Adrenal gland (tissue), 9 donors: ENCODE measurements at regions not wholly inside any gene's neighbourhood (a gene's known extent, or its start where the extent isn't known, plus 50 kb on each side); places are given as distances from the start of the nearest gene placed in this dataset.

Experiments
- DNase-seq, 7 donors: peaks; one replicate each; pipeline ENCODE4 v3.0.0-alpha.2; 2019 to 2020
- H3K27ac ChIP-seq, 5 donors: fragments of 200-600 bp; sonication (generic) in 4 of 5; 1 replicate in 3 of 5; 2 replicates in 2 of 5; pipeline versions ENCODE4 v1.5.1 to v1.8.0; 2016 to 2020; ENCODE audit warnings: mild to moderate bottlenecking in 1 of 5
- H3K27me3 ChIP-seq: fragments of 200-600 bp; 2 replicates; pipeline ENCODE4 v1.8.0; 2021
- H3K36me3 ChIP-seq, 2 donors: fragments of 200-600 bp; replicated peaks in 1 of 2; 1 replicate in 1 of 2; 2 replicates in 1 of 2; pipeline versions ENCODE4 v1.5.1 to v1.8.0; 2018 to 2022
- H3K4me1 ChIP-seq, 2 donors: fragments of 200-600 bp; replicated peaks in 1 of 2; 1 replicate in 1 of 2; 2 replicates in 1 of 2; pipeline versions ENCODE4 v1.5.1 to v1.8.0; 2018 to 2021
- H3K4me3 ChIP-seq, 4 donors: fragments of 200-600 bp; sonication (generic) in 3 of 4; one replicate each; pipeline ENCODE4 v1.5.1; 2016 to 2018
- H3K9me3 ChIP-seq, 3 donors: fragments of 200-600 bp; sonication (generic) in 1 of 3; replicated peaks in 1 of 3; 1 replicate in 2 of 3; 2 replicates in 1 of 3; pipeline versions ENCODE4 v1.5.1 to v1.8.0; 2016 to 2021
- POLR2A ChIP-seq, 2 donors: fragments of 450-650 bp; IDR thresholded peaks; one replicate each; pipeline ENCODE4 v1.6.1; 2017; ENCODE audit warnings: antibody characterized with exemption in 2 of 2, mild to moderate bottlenecking in 2 of 2, moderate library complexity in 1 of 2
- WGBS, 4 donors: extraction: QIAGEN DNeasy Blood & Tissue Kit in 2 of 4; methylation state at CpG; one replicate each; pipeline versions ENCODE4 v1.1.5 to v1.1.7; 2013 to 2017; 5-methylcytosine and 5-hydroxymethylcytosine counted together
- intact Hi-C, 2 donors: fragments of 100-400 bp; cut with DNase I; formaldehyde crosslinking; loops; one replicate each; pipeline versions ENCODE4 v1.14.1 to v1.15.0; 2022 to 2023
- TF ChIP-seq, protein P1 (sequence below), 6 experiments: fragments of 450-650 bp in 4 of 6; fragments of 200-600 bp in 2 of 6; sonication (generic) in 1 of 6; IDR thresholded peaks; 1 replicate in 5 of 6; 2 replicates in 1 of 6; pipeline versions ENCODE4 v1.5.1 to v1.8.0; 2016 to 2021; ENCODE audit warnings: antibody characterized with exemption in 6 of 6, mild to moderate bottlenecking in 2 of 6, moderate library complexity in 1 of 6
- donor health status: healthy with polysubstance abuse.
- donor health status: Bipolar disorder and iron deficiency.
- donor health status: DM: yes; HTN: yes; CAD: no.
- donor health status: DM: no; HTN: no; CAD: no.
- donor health status: DM: no; HTN: no; CAD: no.

DNA sequence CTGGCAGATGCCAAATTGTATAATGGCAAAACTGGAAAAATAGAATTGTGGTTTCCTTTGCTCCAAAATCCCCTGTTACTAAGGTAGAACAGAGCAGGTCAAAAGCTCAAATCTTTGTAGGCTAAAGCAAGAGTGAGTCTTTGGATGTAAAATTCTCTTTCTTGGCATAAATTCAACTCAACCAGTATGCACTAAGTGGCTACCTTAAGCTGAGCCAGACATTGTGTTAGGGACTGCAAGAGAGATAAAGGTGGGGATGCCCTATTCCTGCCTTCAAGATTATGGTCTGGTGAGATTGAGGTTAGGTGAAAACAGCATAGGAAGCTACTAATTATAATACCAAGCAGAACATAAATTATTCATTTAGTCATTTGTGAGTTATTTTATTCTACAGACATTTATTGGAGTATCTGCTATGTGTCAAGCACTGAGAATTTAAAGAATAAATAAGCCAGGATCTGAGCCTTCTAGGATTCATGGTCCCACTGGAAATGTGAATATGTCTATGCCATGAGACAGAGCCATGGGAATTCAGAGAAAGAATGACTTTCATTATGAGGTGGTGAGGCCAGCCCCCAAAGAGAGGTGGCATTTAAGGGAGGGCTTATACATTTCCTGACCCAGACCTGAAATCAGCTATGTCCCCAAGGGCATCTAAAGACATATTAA, 198.0 kb upstream of the NCKAP5 start:
- no peaks in the 10 kb centered on the region for H3K36me3 ChIP-seq
- no peaks in the 10 kb centered on the region for H3K4me1 ChIP-seq
- H3K9me3 ChIP-seq = no peaks in the 10 kb centered on the region
- no peak for DNase-seq
- H3K27me3 ChIP-seq = no peaks in the 10 kb centered on the region
- TF ChIP-seq, protein P1, sequence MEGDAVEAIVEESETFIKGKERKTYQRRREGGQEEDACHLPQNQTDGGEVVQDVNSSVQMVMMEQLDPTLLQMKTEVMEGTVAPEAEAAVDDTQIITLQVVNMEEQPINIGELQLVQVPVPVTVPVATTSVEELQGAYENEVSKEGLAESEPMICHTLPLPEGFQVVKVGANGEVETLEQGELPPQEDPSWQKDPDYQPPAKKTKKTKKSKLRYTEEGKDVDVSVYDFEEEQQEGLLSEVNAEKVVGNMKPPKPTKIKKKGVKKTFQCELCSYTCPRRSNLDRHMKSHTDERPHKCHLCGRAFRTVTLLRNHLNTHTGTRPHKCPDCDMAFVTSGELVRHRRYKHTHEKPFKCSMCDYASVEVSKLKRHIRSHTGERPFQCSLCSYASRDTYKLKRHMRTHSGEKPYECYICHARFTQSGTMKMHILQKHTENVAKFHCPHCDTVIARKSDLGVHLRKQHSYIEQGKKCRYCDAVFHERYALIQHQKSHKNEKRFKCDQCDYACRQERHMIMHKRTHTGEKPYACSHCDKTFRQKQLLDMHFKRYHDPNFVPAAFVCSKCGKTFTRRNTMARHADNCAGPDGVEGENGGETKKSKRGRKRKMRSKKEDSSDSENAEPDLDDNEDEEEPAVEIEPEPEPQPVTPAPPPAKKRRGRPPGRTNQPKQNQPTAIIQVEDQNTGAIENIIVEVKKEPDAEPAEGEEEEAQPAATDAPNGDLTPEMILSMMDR (IDR thresholded peaks at IDR 0.05) = no peak
- TF ChIP-seq POLR2A (IDR thresholded peaks at IDR 0.05) = no peak
- intact Hi-C loops = no loop called here
- H3K27ac ChIP-seq = peak overlapping the region in 1 of 5 donors; percentile 37
- H3K4me3 ChIP-seq = no peak overlapping the region

DNA sequence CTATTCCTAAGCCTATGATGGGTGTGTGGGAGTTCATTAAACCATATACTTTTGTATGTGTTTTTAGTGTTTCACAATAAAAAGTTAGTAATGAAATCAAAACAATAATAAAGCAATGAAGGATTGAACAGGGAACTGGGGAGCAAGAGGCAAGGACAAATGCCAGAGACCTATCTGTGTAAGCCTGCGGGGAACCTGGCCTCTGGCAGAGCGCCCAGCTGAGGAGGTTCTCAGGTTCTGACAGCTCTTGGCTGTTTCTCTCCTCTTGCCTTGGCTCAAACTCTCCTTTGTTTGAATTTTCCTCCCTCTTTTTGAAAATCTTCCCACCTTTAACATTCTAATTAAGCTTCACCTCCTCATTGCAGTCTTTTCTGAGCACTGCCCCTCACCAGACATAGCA, 200.0 kb upstream of the NCKAP5 start:
- no peak overlapping the region for H3K4me3 ChIP-seq
- no peaks in the 10 kb centered on the region for H3K27me3 ChIP-seq
- no peaks in the 10 kb centered on the region for H3K9me3 ChIP-seq
- H3K4me1 ChIP-seq = no peaks in the 10 kb centered on the region
- no peak for TF ChIP-seq POLR2A (IDR thresholded peaks at IDR 0.05)
- TF ChIP-seq, protein P1 (IDR thresholded peaks at IDR 0.05) = no peak
- no peak overlapping the region for H3K27ac ChIP-seq
- no peaks in the 10 kb centered on the region for H3K36me3 ChIP-seq
- intact Hi-C loops = no loop called here
- 51 to 63% (median 58%) methylated on average over 2 of the region's 2 CpGs for WGBS, 4 donors
- peak in 3 of 7 donors; percentile 13 to 79 (median 40) for DNase-seq

DNA sequence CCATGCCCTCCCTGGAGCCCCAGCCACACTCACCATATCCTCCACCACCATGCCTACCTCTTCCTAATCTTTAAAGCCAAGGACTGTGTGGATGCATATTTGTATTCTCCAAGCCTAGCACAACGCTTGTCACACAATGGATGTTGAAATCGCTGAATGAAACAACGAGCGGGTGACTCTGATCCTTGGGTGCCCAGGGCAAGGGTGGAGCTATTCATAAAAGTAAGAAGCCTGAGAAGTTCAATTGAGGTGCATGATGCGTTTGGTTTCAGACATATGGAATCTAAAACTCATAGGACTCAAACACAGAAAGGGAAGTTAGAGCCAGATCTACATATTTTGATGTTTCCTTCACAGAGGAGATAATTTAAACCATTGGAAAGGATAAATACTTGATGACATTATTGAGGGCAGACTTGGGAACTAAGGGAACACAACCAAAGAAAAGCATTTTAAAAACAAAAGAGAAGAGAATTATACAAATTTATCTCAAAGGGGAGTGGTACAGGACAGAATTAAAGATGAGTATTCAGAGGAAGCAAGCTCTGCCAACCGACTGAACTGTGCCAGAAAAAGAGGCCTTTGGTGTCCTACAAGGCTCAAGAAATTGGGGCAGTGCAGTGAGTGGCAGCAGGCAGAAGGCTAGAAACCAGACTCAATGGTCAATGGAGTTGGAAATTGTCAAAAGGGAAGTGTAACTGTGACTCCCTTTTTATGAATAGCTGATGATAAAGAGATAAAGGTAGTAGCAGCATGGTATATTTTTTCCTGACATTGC, 200.6 kb upstream of the NCKAP5 start:
- Histone ChIP-seq H3K4me3 (no peak overlapping the region), H3K27me3 (no peaks in the 10 kb centered on the region), H3K27ac (no peak overlapping the region), H3K36me3 (no peaks in the 10 kb centered on the region), H3K4me1 (no peaks in the 10 kb centered on the region), H3K9me3 (no peaks in the 10 kb centered on the region)
- 78 to 85% (median 82%) methylated on average over 6 of the region's 6 CpGs for WGBS, 4 donors
- intact Hi-C loops = no loop called here
- DNase-seq = no peak
- no peak for TF ChIP-seq POLR2A (IDR thresholded peaks at IDR 0.05)

DNA sequence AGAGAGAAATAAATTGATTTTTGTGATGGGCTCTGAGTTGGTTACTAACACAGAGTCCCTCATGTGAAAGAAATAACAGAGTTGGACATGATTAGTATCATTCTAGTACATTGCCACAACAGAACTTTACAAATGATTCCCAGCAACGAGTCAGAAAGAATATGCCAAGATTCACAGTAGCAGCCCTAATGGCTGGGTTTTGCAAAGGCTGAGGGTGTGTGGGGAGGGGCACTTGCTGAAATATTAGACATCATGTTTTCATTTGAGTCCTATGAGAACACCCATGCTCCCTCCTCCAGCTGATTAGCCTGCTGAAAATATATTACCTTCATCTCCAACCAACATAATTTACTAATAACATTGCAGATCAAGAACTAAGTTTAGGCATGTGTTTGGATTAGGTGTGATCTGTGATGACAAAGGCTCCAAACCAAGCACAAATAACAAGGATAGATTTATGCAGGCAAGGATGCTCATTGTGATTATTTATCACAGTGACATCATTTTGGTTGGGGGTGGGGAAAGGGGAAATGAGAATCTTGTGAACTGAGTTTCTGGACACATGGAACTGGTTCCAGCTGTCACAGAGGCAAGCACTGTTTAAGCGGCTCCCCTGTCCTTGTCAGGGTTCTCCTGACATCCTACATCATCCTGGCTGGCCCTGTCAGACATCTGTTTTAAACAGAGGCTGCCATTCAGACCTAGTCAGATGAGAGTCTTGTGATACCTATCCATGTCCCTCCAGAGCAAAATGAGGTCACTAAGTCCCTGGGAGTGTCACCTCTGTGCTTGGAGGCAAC, 205.8 kb upstream of the NCKAP5 start:
- DNase-seq = no peak
- Histone ChIP-seq H3K27me3 (no peaks in the 10 kb centered on the region), H3K4me1 (peaks cover 0 to 4% of the 10 kb centered on the region in 2 donors), H3K4me3 (no peak overlapping the region), H3K9me3 (no peaks in the 10 kb centered on the region), H3K36me3 (no peaks in the 10 kb centered on the region), H3K27ac (peak overlapping the region in 2 of 5 donors; percentile 1 to 27)
- intact Hi-C loops = no loop called here
- TF ChIP-seq, protein P1 (IDR thresholded peaks at IDR 0.05) = no peak
- 50 to 61% (median 56%) methylated on average over 2 of the region's 2 CpGs for WGBS, 4 donors
